HepG2 (cell line): ENCODE measurements at regions not wholly inside any gene's neighbourhood (a gene's known extent, or its start where the extent isn't known, plus 50 kb on each side); places are given as distances from the start of the nearest gene placed in this dataset.
A peak's percentile ranks its signal among the peaks of the same experiment; 100 is the strongest.

Experiments
- ATAC-seq: fragments of 200-7000 bp; cut with Tn5 transposase; 3 replicates; pipeline ENCODE4 v1.9.1; 2020; ENCODE audit warnings: mild to moderate bottlenecking, moderate library complexity
- BruUV-seq: library from RNA; stranded (reverse); fragments of 400-500 nt; replicated peaks from 2 replicates; lab custom pipeline; 2021; lab: Mats Ljungman, UMichigan
- CTCF ChIA-PET: fragments of 300-600 bp; formaldehyde crosslinking; extraction: SDS; loops from one replicate; lab custom pipeline; 2021; ENCODE audit warnings: low total read pairs, inconsistent platforms, low intra/inter-chr PET ratio; lab: Yijun Ruan, JAX
- POLR2A ChIA-PET: fragments of 350-600 bp; sonication (Branson Sonifier 250); formaldehyde crosslinking; loops from one replicate; lab custom pipeline; 2020; ENCODE audit warnings: antibody characterized with exemption, inconsistent platforms; lab: Yijun Ruan, JAX
- DNase-seq: peaks from one replicate; pipeline ENCODE4 v3.0.0-alpha.2; 2015; ENCODE audit warnings: low spot score
- FAIRE-seq: peaks from 3 replicates; lab custom pipeline; 2011; peaks lifted over from hg19 to GRCh38; lab: Jason Lieb, UNC
- H2AFZ ChIP-seq: one replicate; pipeline ENCODE4 v1.6.1; 2011; ENCODE audit warnings: low read length, inconsistent platforms
- H3K27ac ChIP-seq: fragments of 300-600 bp; 3 replicates; pipeline ENCODE4 v1.8.0; 2011; ENCODE audit warnings: mixed run types, mild to moderate bottlenecking, mixed read lengths, low read length, inconsistent platforms; ENCODE audit not compliant: insufficient read depth; ENCODE audit errors: extremely low read length
- H3K27me3 ChIP-seq, 2 experiments: fragments of 200-600 bp in 1 of 2; 2 replicates in 1 of 2; 3 replicates in 1 of 2; pipeline versions ENCODE4 v1.6.0 to v1.8.0; 2011; ENCODE audit warnings: low read length in 2 of 2, mild to moderate bottlenecking in 2 of 2, moderate library complexity in 2 of 2, inconsistent platforms in 1 of 2; ENCODE audit not compliant: insufficient read depth in 2 of 2, control insufficient read depth in 1 of 2
- H3K36me3 ChIP-seq, 2 experiments: fragments of 200-600 bp in 1 of 2; replicated peaks in 1 of 2; 2 replicates in 1 of 2; 3 replicates in 1 of 2; pipeline versions ENCODE4 v1.5.1 to v1.8.0; 2011; ENCODE audit warnings: low read length in 2 of 2, inconsistent platforms in 1 of 2; ENCODE audit not compliant: insufficient read depth in 2 of 2, control insufficient read depth in 1 of 2
- H3K4me1 ChIP-seq: 2 replicates; pipeline ENCODE4 v1.5.1; 2012; ENCODE audit warnings: low read length, inconsistent platforms; ENCODE audit not compliant: insufficient read depth
- H3K4me2 ChIP-seq: 2 replicates; pipeline ENCODE4 v1.6.0; 2011; ENCODE audit warnings: low read depth, low read length, inconsistent platforms
- H3K4me3 ChIP-seq, 3 experiments: fragments of 200-600 bp in 1 of 3; sonication (generic), shearing (Covaris generic) in 1 of 3; replicated peaks in 1 of 3; 2 replicates each; pipeline ENCODE4 v1.5.1; 2011 to 2016; ENCODE audit warnings: low read length in 3 of 3, inconsistent platforms in 2 of 3, low read depth in 2 of 3, mild to moderate bottlenecking in 2 of 3, control low read depth in 1 of 3, mixed read lengths in 1 of 3; ENCODE audit not compliant: insufficient read depth in 1 of 3
- H3K79me2 ChIP-seq: one replicate; pipeline ENCODE4 v1.6.1; 2011; ENCODE audit warnings: low read length, inconsistent platforms; ENCODE audit not compliant: insufficient read depth
- H3K9ac ChIP-seq: 2 replicates; pipeline ENCODE4 v1.6.0; 2011; ENCODE audit warnings: mild to moderate bottlenecking, low read depth, low read length, inconsistent platforms; ENCODE audit not compliant: insufficient read depth
- H3K9me3 ChIP-seq: 2 replicates; pipeline ENCODE4 v1.5.1; 2012; ENCODE audit warnings: mild to moderate bottlenecking, low read length
- H4K20me1 ChIP-seq: 2 replicates; pipeline ENCODE4 v1.6.0; 2011; ENCODE audit warnings: inconsistent platforms, mild to moderate bottlenecking, low read length, moderate library complexity; ENCODE audit not compliant: insufficient read depth
- NBN ChIP-seq: fragments of 450-650 bp; conservative IDR thresholded peaks from 2 replicates; pipeline ENCODE4 v1.6.1; 2017
- NCOR1 ChIP-seq: fragments of 200-600 bp; sonication (generic); IDR thresholded peaks from 2 replicates; pipeline ENCODE4 v1.7.0; 2017; ENCODE audit warnings: antibody characterized with exemption, low read length, borderline replicate concordance
- NKX3-1 ChIP-seq: sonication (generic); formaldehyde crosslinking; IDR thresholded peaks from 2 replicates; pipeline ENCODE4 v1.5.0; 2020; ENCODE audit warnings: missing genetic modification reagents
- PAWR ChIP-seq: sonication (generic); formaldehyde crosslinking; IDR thresholded peaks from 2 replicates; pipeline ENCODE4 v1.4.0; 2020; ENCODE audit warnings: missing genetic modification reagents, mild to moderate bottlenecking, borderline replicate concordance
- ZBTB8A ChIP-seq: sonication (generic); formaldehyde crosslinking; IDR thresholded peaks from 2 replicates; pipeline ENCODE4 v1.4.0; 2020; ENCODE audit warnings: mild to moderate bottlenecking, low read depth, missing genetic modification reagents, borderline replicate concordance
- ZNF264 ChIP-seq: sonication (generic); formaldehyde crosslinking; IDR thresholded peaks from 2 replicates; pipeline ENCODE4 v1.4.0; 2020; ENCODE audit warnings: missing genetic modification reagents
- WGBS: methylation state at CpG from one replicate; pipeline ENCODE4 v1.1.6; 2017; ENCODE audit warnings: low lambda C conversion rate; 5-methylcytosine and 5-hydroxymethylcytosine counted together
- in situ Hi-C: cut with HindIII; loops from 2 replicates; pipeline ENCODE4 v1.10.0; 2017; ENCODE audit warnings: low pct_unique_long_range_greater_than_20kb; ENCODE audit not compliant: extremely low pct_ligation_motif_present
- intact Hi-C: fragments of 100-400 bp; cut with micrococcal nuclease; formaldehyde crosslinking; loops from one replicate; pipeline ENCODE4 v1.10.0; 2022; ENCODE audit not compliant: unreplicated experiment
- TF ChIP-seq, protein P1 (sequence below): fragments of 450-650 bp; IDR thresholded peaks from 2 replicates; pipeline ENCODE4 v1.6.1; 2016
- TF ChIP-seq, protein P2 (sequence below): sonication (generic); formaldehyde crosslinking; IDR thresholded peaks from 2 replicates; pipeline ENCODE4 v1.5.0; 2020; ENCODE audit warnings: mild to moderate bottlenecking, missing genetic modification reagents, borderline replicate concordance

DNA sequence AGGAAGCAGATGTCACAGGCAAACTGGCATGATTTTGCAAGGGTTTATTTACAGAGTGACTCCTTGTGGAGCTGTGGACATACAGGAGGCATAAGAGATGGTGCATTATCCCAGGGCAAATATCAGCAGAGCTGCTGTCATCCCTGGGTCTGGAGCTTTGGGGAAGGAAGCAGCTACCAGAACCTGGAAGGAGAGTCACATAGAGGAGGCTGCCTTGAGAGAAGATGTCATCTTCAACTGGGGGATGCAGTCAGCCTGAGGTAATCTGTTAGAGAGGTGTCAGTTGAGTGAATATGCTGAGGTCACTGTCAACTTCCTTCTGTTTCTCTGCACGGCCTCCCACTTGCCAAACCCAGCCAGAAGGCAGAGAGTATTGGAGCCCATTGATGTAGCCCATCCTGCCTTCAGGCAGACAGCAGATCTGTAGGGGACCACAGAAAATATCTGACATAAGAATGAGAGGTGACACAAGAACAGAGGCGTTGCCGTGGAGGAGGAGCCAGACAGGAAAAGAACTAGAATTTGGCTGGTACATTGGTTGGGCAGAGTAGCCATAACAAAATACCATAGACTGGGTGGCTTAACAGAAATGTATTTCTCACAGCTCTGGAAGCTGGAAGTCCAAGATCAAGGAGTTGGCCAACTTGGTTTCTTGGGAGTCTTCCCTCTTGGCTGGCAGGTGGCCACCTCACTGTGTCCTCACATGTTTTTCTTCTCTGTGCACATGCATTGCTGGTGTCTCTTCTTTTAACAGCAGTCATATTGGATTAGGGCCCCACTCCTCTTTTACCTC is 102.8 kb downstream of the SNX18 start:
- intact Hi-C loops, result loop anchor here (10.0 kb wide), 1 partner anchor 96 kb away; no protein-coding TSS in a partner anchor
- ChIA-PET CTCF (no interaction called here), POLR2A (no interaction called here)
- WGBS, result 47% methylated on average over 3 of the region's 3 CpGs
- no peak overlapping the region for H3K27ac ChIP-seq
- TF ChIP-seq, protein P1, sequence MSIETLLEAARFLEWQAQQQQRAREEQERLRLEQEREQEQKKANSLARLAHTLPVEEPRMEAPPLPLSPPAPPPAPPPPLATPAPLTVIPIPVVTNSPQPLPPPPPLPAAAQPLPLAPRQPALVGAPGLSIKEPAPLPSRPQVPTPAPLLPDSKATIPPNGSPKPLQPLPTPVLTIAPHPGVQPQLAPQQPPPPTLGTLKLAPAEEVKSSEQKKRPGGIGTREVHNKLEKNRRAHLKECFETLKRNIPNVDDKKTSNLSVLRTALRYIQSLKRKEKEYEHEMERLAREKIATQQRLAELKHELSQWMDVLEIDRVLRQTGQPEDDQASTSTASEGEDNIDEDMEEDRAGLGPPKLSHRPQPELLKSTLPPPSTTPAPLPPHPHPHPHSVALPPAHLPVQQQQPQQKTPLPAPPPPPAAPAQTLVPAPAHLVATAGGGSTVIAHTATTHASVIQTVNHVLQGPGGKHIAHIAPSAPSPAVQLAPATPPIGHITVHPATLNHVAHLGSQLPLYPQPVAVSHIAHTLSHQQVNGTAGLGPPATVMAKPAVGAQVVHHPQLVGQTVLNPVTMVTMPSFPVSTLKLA, result 0 out of 2 replicates have a peak, but pooled peaks have one; percentile 26
- no peak for TF ChIP-seq PAWR (CRISPR knock-in tag)
- H3K9ac ChIP-seq, result no peak overlapping the region
- in situ Hi-C loops, result no loop called here
- no peak for FAIRE-seq
- no peaks in the 10 kb centered on the region for H3K4me1 ChIP-seq
- no peak for DNase-seq
- no peaks in the 10 kb centered on the region for H3K27me3 ChIP-seq
- H3K79me2 ChIP-seq, result no peaks in the 10 kb centered on the region
- H4K20me1 ChIP-seq, result no peaks in the 10 kb centered on the region
- no peaks in the 10 kb centered on the region for H3K9me3 ChIP-seq
- H3K4me3 ChIP-seq, result no peak overlapping the region
- ATAC-seq, result no peak; the same call in 2 of the 3 replicates
- H3K36me3 ChIP-seq, result no peaks in the 10 kb centered on the region
- no peak overlapping the region for H3K4me2 ChIP-seq
- no TSS peak for BruUV-seq
- H2AFZ ChIP-seq, result no peak overlapping the region

DNA sequence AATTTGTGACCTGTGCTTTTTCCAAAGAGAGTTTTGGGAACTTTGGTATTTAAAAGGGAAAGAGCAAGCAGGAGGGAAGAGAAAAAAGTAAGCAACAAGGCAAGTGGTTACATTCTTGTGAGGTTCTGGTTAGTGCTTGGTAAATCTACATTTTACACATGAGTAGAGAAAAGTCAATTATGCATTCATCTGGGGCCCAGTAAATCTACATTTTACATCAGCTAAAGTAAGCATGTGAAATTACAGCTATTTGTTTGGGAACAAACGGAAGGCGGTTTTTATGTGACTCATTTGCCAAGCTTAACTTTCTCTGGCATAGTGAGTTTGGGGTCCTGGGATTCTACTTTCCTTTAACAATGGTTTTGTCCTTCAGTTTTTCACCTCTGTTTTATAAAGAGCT is 102.2 kb downstream of the SNX18 start:
- 0% methylated on average over 2 of the region's 2 CpGs for WGBS
- ATAC-seq, result no peak
- CTCF ChIA-PET, result no interaction called here
- TF ChIP-seq NCOR1, result no peak
- no peak for TF ChIP-seq ZBTB8A (CRISPR knock-in tag)
- no peak for TF ChIP-seq NKX3-1 (CRISPR knock-in tag)
- TF ChIP-seq ZNF264 (CRISPR knock-in tag), result no peak
- no peak for TF ChIP-seq NBN
- TF ChIP-seq, protein P2, sequence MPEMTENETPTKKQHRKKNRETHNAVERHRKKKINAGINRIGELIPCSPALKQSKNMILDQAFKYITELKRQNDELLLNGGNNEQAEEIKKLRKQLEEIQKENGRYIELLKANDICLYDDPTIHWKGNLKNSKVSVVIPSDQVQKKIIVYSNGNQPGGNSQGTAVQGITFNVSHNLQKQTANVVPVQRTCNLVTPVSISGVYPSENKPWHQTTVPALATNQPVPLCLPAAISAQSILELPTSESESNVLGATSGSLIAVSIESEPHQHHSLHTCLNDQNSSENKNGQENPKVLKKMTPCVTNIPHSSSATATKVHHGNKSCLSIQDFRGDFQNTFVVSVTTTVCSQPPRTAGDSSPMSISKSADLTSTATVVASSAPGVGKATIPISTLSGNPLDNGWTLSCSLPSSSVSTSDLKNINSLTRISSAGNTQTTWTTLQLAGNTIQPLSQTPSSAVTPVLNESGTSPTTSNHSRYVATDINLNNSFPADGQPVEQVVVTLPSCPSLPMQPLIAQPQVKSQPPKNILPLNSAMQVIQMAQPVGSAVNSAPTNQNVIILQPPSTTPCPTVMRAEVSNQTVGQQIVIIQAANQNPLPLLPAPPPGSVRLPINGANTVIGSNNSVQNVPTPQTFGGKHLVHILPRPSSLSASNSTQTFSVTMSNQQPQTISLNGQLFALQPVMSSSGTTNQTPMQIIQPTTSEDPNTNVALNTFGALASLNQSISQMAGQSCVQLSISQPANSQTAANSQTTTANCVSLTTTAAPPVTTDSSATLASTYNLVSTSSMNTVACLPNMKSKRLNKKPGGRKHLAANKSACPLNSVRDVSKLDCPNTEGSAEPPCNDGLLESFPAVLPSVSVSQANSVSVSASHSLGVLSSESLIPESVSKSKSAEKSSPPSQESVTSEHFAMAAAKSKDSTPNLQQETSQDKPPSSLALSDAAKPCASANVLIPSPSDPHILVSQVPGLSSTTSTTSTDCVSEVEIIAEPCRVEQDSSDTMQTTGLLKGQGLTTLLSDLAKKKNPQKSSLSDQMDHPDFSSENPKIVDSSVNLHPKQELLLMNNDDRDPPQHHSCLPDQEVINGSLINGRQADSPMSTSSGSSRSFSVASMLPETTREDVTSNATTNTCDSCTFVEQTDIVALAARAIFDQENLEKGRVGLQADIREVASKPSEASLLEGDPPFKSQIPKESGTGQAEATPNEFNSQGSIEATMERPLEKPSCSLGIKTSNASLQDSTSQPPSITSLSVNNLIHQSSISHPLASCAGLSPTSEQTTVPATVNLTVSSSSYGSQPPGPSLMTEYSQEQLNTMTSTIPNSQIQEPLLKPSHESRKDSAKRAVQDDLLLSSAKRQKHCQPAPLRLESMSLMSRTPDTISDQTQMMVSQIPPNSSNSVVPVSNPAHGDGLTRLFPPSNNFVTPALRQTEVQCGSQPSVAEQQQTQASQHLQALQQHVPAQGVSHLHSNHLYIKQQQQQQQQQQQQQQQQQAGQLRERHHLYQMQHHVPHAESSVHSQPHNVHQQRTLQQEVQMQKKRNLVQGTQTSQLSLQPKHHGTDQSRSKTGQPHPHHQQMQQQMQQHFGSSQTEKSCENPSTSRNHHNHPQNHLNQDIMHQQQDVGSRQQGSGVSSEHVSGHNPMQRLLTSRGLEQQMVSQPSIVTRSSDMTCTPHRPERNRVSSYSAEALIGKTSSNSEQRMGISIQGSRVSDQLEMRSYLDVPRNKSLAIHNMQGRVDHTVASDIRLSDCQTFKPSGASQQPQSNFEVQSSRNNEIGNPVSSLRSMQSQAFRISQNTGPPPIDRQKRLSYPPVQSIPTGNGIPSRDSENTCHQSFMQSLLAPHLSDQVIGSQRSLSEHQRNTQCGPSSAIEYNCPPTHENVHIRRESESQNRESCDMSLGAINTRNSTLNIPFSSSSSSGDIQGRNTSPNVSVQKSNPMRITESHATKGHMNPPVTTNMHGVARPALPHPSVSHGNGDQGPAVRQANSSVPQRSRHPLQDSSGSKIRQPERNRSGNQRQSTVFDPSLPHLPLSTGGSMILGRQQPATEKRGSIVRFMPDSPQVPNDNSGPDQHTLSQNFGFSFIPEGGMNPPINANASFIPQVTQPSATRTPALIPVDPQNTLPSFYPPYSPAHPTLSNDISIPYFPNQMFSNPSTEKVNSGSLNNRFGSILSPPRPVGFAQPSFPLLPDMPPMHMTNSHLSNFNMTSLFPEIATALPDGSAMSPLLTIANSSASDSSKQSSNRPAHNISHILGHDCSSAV, result no peak

More for the DNA sequence above, 102.2 kb downstream of the SNX18 start:
- in situ Hi-C loops, result no loop called here
- FAIRE-seq (no peak), DNase-seq (no peak)
- no peaks in the 10 kb centered on the region for H3K27me3 ChIP-seq
- H3K79me2 ChIP-seq, result no peaks in the 10 kb centered on the region
- no peak overlapping the region for H3K9ac ChIP-seq
- no peak overlapping the region for H3K4me2 ChIP-seq
- no peaks in the 10 kb centered on the region for H3K4me1 ChIP-seq
- H3K27ac ChIP-seq, result no peak overlapping the region
- H3K4me3 ChIP-seq, result no peak overlapping the region
- no peaks in the 10 kb centered on the region for H3K9me3 ChIP-seq
- no peaks in the 10 kb centered on the region for H3K36me3 ChIP-seq
- intact Hi-C loops, result loop anchor here (10.0 kb wide), 1 partner anchor 95 kb away; no protein-coding TSS in a partner anchor
- POLR2A ChIA-PET, result no interaction called here
- no TSS peak for BruUV-seq
- no peaks in the 10 kb centered on the region for H4K20me1 ChIP-seq
- H2AFZ ChIP-seq, result no peak overlapping the region
